PC-3 (cell line): ENCODE measurements at regions not wholly inside any gene's neighbourhood (a gene's known extent, or its start where the extent isn't known, plus 50 kb on each side); places are given as distances from the start of the nearest gene placed in this dataset.

Experiments used
- ATAC-seq: fragments of 200-7000 bp; cut with Tn5 transposase; 2 replicates; pipeline ENCODE4 v1.9.1; 2020; ENCODE audit warnings: mild to moderate bottlenecking, moderate library complexity
- BruUV-seq: library from RNA; stranded (reverse); fragments of 400-500 nt; replicated peaks from 2 replicates; lab custom pipeline; 2021; lab: Mats Ljungman, UMichigan
- CTCF ChIA-PET: fragments of 300-600 bp; sonication (Branson Sonifier 250); formaldehyde crosslinking; loops from one replicate; lab custom pipeline; 2022; ENCODE audit warnings: antibody characterized with exemption; lab: Charles Lee
- POLR2A ChIA-PET: fragments of 300-600 bp; sonication (Branson Sonifier 250); formaldehyde crosslinking; loops from one replicate; lab custom pipeline; 2022; ENCODE audit warnings: antibody characterized with exemption; ENCODE audit not compliant: unreplicated experiment; lab: Charles Lee
- DNase-seq: peaks from one replicate; pipeline ENCODE4 v3.0.0-alpha.2; 2015
- H2AFZ ChIP-seq: fragments of 300-600 bp; sonication (generic); 2 replicates; pipeline ENCODE4 v1.6.0; 2016; ENCODE audit warnings: antibody characterized with exemption, low read length
- H3F3A ChIP-seq: fragments of 300-600 bp; sonication (generic); one replicate; pipeline ENCODE4 v1.6.0; 2017; ENCODE audit warnings: antibody characterized with exemption, low read length, control low read depth, mild to moderate bottlenecking; ENCODE audit not compliant: unreplicated experiment
- H3K27ac ChIP-seq: fragments of 300-600 bp; sonication (generic); 2 replicates; pipeline ENCODE4 v1.5.1; 2016; ENCODE audit warnings: mild to moderate bottlenecking, low read length
- H3K27me3 ChIP-seq: fragments of 300-600 bp; sonication (generic); 2 replicates; pipeline ENCODE4 v1.6.1; 2016; ENCODE audit warnings: low read length, mixed read lengths
- H3K36me3 ChIP-seq: fragments of 300-600 bp; sonication (generic); 2 replicates; pipeline ENCODE4 v1.6.1; 2016; ENCODE audit warnings: low read depth, mixed run types, low read length, mixed read lengths
- H3K4me1 ChIP-seq: fragments of 300-600 bp; sonication (generic); 2 replicates; pipeline ENCODE4 v1.5.1; 2016; ENCODE audit warnings: low read length; ENCODE audit not compliant: insufficient read depth
- H3K4me2 ChIP-seq: fragments of 300-600 bp; sonication (generic); 2 replicates; pipeline ENCODE4 v1.6.0; 2016; ENCODE audit warnings: low read length
- H3K4me3 ChIP-seq: fragments of 300-600 bp; sonication (generic); 2 replicates; pipeline ENCODE4 v1.5.1; 2016; ENCODE audit warnings: mild to moderate bottlenecking, low read length, mixed read lengths
- H3K79me2 ChIP-seq: fragments of 300-600 bp; sonication (generic); 2 replicates; pipeline ENCODE4 v1.6.1; 2017; ENCODE audit warnings: low read length, mixed read lengths
- H3K9ac ChIP-seq: fragments of 300-600 bp; sonication (generic); 2 replicates; pipeline ENCODE4 v1.6.0; 2016; ENCODE audit warnings: mild to moderate bottlenecking, low read length
- H3K9me2 ChIP-seq: fragments of 300-600 bp; sonication (generic); replicated peaks from 2 replicates; pipeline ENCODE4 v1.6.1; 2016; ENCODE audit warnings: mixed run types, low read length, mixed read lengths
- H3K9me3 ChIP-seq: fragments of 300-600 bp; sonication (generic); 2 replicates; pipeline ENCODE4 v1.6.1; 2016; ENCODE audit warnings: low read length, mixed read lengths
- H4K20me1 ChIP-seq: fragments of 300-600 bp; sonication (generic); 2 replicates; pipeline ENCODE4 v1.6.1; 2016; ENCODE audit warnings: low read length, mixed read lengths
- EZH2 ChIP-seq: fragments of 300-600 bp; sonication (generic); IDR thresholded peaks from one replicate; pipeline ENCODE4 v1.6.1; 2017; ENCODE audit warnings: antibody characterized with exemption, mild to moderate bottlenecking, low read length; ENCODE audit not compliant: unreplicated experiment
- EZH2phosphoT487 ChIP-seq: fragments of 300-600 bp; sonication (generic); IDR thresholded peaks from 2 replicates; pipeline ENCODE4 v1.6.1; 2018; ENCODE audit warnings: mild to moderate bottlenecking, antibody characterized with exemption, low read length, borderline replicate concordance
- intact Hi-C: fragments of 100-400 bp; cut with micrococcal nuclease; formaldehyde crosslinking; loops from 2 replicates; pipeline ENCODE4 v1.9.0; 2023
- TF ChIP-seq, protein P1 (sequence below): fragments of 300-600 bp; sonication (generic); conservative IDR thresholded peaks from 2 replicates; pipeline ENCODE4 v1.5.1; 2017; ENCODE audit warnings: antibody characterized with exemption, low read depth, mild to moderate bottlenecking, low read length

DNA sequence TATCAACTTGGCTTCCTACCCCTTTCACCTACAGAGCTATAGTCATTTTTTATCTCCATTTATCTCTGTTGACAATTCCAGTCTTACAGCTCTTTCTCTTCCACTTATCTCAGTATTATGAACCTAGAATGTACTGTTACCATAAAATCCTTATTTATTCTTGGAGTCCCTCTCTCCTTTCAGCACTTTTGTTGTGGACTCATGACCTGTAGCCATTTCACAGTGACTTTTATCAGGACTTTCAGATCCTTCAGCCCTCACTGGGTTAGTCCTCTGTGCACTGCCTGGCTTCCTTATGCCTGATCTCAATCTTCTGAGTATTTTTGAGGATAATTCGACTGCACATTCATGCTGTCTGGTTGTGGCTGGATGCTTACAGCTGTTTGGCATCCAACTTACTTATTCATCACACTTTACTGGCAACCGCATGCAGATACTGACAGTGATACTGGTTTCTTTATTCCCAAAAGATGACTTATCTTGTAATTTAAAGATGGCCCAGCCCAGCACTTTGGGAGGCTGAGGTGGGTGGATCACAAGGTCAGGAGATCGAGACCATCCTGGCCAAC is 293.3 kb downstream of the MAN2A1 start:
- H3K79me2 ChIP-seq, result no peaks in the 10 kb centered on the region
- ATAC-seq (no peak), DNase-seq (no peak)
- H3K9ac ChIP-seq, result no peak overlapping the region
- BruUV-seq, result no TSS peak
- H4K20me1 ChIP-seq, result no peaks in the 10 kb centered on the region
- CTCF ChIA-PET, result no interaction called here
- H3K4me3 ChIP-seq, result no peak overlapping the region
- no peak overlapping the region for H2AFZ ChIP-seq
- H3F3A ChIP-seq, result no peaks in the 10 kb centered on the region
- H3K9me2 ChIP-seq, result no peaks in the 10 kb centered on the region
- POLR2A ChIA-PET, result no interaction called here
- H3K4me2 ChIP-seq, result no peak overlapping the region
- H3K27ac ChIP-seq, result no peak overlapping the region
- intact Hi-C loops, result loop anchor here (2.0 kb wide), 1 partner anchor 18 kb away; no protein-coding TSS in a partner anchor
- no peaks in the 10 kb centered on the region for H3K27me3 ChIP-seq
- no peaks in the 10 kb centered on the region for H3K9me3 ChIP-seq
- H3K36me3 ChIP-seq, result no peaks in the 10 kb centered on the region
- H3K4me1 ChIP-seq, result peaks cover 20% of the 10 kb centered on the region
- TF ChIP-seq EZH2phosphoT487, result no peak
- TF ChIP-seq, protein P1, sequence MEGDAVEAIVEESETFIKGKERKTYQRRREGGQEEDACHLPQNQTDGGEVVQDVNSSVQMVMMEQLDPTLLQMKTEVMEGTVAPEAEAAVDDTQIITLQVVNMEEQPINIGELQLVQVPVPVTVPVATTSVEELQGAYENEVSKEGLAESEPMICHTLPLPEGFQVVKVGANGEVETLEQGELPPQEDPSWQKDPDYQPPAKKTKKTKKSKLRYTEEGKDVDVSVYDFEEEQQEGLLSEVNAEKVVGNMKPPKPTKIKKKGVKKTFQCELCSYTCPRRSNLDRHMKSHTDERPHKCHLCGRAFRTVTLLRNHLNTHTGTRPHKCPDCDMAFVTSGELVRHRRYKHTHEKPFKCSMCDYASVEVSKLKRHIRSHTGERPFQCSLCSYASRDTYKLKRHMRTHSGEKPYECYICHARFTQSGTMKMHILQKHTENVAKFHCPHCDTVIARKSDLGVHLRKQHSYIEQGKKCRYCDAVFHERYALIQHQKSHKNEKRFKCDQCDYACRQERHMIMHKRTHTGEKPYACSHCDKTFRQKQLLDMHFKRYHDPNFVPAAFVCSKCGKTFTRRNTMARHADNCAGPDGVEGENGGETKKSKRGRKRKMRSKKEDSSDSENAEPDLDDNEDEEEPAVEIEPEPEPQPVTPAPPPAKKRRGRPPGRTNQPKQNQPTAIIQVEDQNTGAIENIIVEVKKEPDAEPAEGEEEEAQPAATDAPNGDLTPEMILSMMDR, result no peak
- TF ChIP-seq EZH2, result no peak

DNA sequence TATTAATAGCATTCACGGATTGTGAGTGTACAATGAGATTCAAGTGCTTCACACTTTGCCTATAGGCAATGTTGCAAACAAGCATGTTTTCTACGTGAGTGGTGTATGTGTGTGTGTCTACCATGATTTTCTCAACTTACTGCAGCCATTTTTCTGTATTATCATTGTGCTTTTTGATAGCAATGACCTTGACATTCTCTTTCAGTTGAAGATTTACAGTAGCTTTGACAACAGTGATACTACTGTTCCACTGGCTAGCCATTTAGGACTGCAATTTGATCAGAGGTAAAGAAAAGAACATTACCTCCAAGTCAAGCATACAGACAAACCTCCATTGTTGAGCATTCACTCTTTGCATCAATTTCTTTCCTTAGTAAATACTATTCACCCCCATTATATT is 297.0 kb downstream of the MAN2A1 start:
- BruUV-seq, result no TSS peak
- Histone ChIP-seq H3K4me2 (no peak overlapping the region), H3K9me3 (no peaks in the 10 kb centered on the region), H4K20me1 (no peaks in the 10 kb centered on the region), H3K27ac (no peak overlapping the region), H3K79me2 (no peaks in the 10 kb centered on the region), H3F3A (no peaks in the 10 kb centered on the region), H3K4me3 (no peak overlapping the region), H3K9me2 (no peaks in the 10 kb centered on the region), H3K27me3 (no peaks in the 10 kb centered on the region), H2AFZ (no peak overlapping the region), H3K4me1 (peaks cover 19% of the 10 kb centered on the region), H3K36me3 (no peaks in the 10 kb centered on the region), H3K9ac (no peak overlapping the region)
- TF ChIP-seq EZH2phosphoT487 (no peak), EZH2 (no peak)
- TF ChIP-seq, protein P1, result no peak
- ATAC-seq (no peak), DNase-seq (no peak)
- CTCF ChIA-PET, result no interaction called here
- POLR2A ChIA-PET, result no interaction called here
- intact Hi-C loops, result no loop called here

DNA sequence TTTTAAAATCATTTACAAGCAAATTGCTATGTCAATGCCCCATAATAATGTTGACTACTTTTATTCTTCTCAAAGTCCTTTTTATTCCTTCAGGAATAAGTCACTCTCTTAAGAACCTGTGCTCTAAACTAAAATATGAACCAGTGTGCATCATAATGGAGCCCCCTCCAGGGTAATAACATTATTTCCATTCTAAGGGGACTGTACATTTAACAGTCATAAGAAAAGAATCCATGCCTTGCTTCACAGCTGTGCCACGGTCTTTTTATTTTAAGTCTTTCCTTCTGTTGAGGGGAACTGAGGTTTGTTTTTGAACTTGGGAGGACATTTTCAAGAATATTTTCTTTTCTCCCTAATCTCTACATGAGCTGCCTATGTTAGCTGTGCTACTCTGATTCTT is 297.6 kb downstream of the MAN2A1 start:
- no peak overlapping the region for H3K4me3 ChIP-seq
- H3K4me2 ChIP-seq, result no peak overlapping the region
- H3F3A ChIP-seq, result no peaks in the 10 kb centered on the region
- H4K20me1 ChIP-seq, result no peaks in the 10 kb centered on the region
- H3K27me3 ChIP-seq, result no peaks in the 10 kb centered on the region
- H3K9me3 ChIP-seq, result no peaks in the 10 kb centered on the region
- DNase-seq (no peak), ATAC-seq (no peak)
- H3K9me2 ChIP-seq, result no peaks in the 10 kb centered on the region
- peaks cover 13% of the 10 kb centered on the region for H3K4me1 ChIP-seq
- TF ChIP-seq EZH2phosphoT487 (no peak), EZH2 (no peak)
- TF ChIP-seq, protein P1, result no peak
- no peaks in the 10 kb centered on the region for H3K36me3 ChIP-seq
- intact Hi-C loops, result no loop called here
- BruUV-seq, result no TSS peak
- ChIA-PET CTCF (interaction anchor here (0.7 kb wide), 1 partner anchor 12 kb away, joined by 3 read pairs; no protein-coding TSS in a partner anchor), POLR2A (no interaction called here)
- H3K9ac ChIP-seq, result no peak overlapping the region
- H3K79me2 ChIP-seq, result no peaks in the 10 kb centered on the region
- no peak overlapping the region for H3K27ac ChIP-seq
- H2AFZ ChIP-seq, result peak overlapping the region; percentile 29; the same call in 1 of the 2 replicates
